ENCODE measurements at regions not wholly inside any gene's neighbourhood (a gene's known extent, or its start where the extent isn't known, plus 50 kb on each side); places are given as distances from the start of the nearest gene placed in this dataset.

DNA sequence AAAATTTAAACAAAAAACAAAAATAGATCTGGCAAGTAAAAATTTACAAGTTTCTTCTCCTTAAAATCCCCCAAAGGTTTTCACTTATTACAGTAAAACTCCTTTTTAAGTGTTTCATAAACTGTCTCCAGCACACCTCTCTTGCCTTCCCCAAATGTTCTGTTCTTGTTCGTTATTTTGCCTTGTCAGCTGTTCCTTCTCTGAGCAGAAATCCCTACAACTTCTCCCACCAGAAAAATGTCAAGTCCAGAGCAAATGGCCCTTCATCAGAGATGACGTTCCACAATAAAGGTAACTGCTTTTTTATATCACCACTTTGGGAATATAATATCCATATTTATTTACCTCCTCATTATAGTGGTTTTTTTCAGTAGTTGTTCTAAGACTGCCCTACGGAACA is 432.1 kb downstream of the ADAM29 start:
- TF ChIP-seq, protein P1, sequence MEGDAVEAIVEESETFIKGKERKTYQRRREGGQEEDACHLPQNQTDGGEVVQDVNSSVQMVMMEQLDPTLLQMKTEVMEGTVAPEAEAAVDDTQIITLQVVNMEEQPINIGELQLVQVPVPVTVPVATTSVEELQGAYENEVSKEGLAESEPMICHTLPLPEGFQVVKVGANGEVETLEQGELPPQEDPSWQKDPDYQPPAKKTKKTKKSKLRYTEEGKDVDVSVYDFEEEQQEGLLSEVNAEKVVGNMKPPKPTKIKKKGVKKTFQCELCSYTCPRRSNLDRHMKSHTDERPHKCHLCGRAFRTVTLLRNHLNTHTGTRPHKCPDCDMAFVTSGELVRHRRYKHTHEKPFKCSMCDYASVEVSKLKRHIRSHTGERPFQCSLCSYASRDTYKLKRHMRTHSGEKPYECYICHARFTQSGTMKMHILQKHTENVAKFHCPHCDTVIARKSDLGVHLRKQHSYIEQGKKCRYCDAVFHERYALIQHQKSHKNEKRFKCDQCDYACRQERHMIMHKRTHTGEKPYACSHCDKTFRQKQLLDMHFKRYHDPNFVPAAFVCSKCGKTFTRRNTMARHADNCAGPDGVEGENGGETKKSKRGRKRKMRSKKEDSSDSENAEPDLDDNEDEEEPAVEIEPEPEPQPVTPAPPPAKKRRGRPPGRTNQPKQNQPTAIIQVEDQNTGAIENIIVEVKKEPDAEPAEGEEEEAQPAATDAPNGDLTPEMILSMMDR (conservative IDR thresholded peaks at IDR 0.05; ENCODE audit: low read depth, low read length) = no peak
- H3K4me3 ChIP-seq (ENCODE audit: low read length) = no peak overlapping the region
- no peak for DNase-seq (ENCODE audit: low read depth)

DNA sequence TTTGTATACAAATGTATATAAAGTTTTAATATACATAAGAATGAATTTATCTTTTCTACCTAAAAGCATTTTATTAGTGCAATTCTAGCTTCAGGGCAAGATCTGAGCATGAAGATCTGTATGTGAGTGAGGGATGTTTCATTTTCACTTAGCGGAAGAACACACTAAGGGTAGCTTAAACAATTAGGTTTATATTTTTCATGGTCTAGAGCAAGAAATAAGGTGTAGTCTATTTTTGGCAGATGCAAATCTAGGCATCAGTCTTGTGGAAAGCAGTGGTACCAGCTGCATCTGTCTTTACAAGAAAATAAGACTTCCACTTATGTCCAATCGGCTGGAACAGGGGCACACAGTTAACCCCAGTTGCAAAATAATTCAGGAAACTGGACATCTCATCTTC is 433.3 kb downstream of the ADAM29 start:
- TF ChIP-seq, protein P1 (conservative IDR thresholded peaks at IDR 0.05; ENCODE audit: low read depth, low read length) = no peak
- no peak for DNase-seq (ENCODE audit: low read depth)
- no peak overlapping the region for H3K4me3 ChIP-seq (ENCODE audit: low read length)

DNA sequence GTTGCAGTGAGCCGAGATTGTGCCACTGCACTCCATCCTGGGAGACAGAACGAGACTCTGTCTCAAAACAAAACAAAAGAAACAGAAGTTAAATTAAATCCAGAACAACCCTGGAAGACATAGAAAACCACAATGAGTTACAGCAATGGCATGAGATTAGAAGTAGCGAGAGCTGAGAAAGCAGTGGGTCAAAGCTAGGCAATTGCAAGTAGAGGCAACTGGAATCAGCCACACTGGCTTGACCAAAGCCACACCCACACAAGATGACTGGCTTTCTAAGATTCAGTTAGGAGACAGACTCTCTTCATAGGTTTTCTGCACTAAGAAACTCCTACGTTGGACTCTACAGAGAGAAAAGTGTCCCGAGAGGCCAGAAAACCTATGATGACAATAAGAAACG is 443.0 kb downstream of the GPM6A start:
- DNase-seq (ENCODE audit: low read depth) = no peak
- H3K4me3 ChIP-seq (ENCODE audit: low read length) = no peak overlapping the region
- TF ChIP-seq, protein P1 (conservative IDR thresholded peaks at IDR 0.05; ENCODE audit: low read depth, low read length) = no peak

DNA sequence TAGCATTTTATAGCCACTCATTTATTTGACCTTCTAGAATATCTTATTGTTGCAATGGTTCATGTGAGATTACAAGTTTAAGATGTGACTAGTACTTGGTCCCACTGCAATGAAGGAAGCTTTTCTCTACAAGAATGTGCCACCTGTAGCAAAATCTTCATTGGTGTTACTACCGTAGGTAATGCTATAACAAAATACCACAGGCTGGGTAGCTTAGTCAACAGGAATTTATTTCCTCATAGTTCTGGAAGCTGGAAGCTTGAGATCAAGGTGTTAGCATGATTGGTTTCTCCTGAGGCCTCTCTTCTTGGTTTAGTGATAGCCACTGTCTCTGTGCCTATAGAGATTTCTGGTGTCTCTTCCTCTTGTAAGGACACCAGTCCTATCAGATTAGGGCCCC is 441.0 kb downstream of the GPM6A start:
- TF ChIP-seq, protein P1 (conservative IDR thresholded peaks at IDR 0.05; ENCODE audit: low read depth, low read length) = no peak
- H3K4me3 ChIP-seq (ENCODE audit: low read length) = no peak overlapping the region
- DNase-seq (ENCODE audit: low read depth) = no peak

DNA sequence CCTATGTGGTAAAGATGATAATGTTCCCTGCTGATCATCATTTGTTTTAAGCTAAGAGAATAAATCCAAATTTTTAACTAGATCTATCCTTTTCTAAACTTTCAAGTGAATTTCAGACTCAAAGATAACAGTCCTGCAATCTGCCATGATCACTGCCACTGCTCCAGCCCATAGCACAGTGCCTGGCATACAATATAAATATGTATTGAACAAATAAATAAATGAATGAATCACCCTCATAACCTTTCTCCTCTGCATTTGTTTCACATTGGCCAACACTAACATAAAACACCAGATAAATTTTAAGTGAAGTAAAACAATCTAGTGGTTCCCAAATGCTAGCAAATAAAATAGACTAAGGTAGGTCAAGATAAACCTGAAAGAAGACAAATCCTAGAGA is 439.0 kb downstream of the GPM6A start:
- no peak for DNase-seq (ENCODE audit: low read depth)

DNA sequence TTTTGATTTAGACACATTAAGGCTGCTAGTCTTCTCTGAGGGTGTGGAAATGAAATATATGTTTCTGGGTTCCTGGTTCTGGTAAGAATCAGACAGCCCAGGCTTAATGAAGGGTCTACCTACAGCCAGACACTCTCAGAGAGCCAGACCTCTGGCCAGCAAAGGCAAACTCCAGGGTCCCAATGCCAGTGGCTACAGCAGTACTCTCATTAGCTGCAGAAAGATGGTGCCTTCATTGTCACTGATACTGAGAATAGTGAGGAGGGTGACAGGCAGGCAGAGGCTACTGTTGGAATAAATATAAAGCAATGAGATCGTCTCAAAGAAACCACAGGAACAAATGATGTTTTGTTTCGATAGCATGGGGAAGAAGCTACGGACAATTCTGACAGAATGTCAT is 437.6 kb downstream of the GPM6A start:
- no peak for DNase-seq (ENCODE audit: low read depth)
- TF ChIP-seq, protein P1 (conservative IDR thresholded peaks at IDR 0.05; ENCODE audit: low read depth, low read length) = no peak
- no peak overlapping the region for H3K4me3 ChIP-seq (ENCODE audit: low read length)

More for the DNA sequence above, 439.0 kb downstream of the GPM6A start:
- H3K4me3 ChIP-seq (ENCODE audit: low read length) = no peak overlapping the region
- TF ChIP-seq, protein P1 (conservative IDR thresholded peaks at IDR 0.05; ENCODE audit: low read depth, low read length) = no peak

DNA sequence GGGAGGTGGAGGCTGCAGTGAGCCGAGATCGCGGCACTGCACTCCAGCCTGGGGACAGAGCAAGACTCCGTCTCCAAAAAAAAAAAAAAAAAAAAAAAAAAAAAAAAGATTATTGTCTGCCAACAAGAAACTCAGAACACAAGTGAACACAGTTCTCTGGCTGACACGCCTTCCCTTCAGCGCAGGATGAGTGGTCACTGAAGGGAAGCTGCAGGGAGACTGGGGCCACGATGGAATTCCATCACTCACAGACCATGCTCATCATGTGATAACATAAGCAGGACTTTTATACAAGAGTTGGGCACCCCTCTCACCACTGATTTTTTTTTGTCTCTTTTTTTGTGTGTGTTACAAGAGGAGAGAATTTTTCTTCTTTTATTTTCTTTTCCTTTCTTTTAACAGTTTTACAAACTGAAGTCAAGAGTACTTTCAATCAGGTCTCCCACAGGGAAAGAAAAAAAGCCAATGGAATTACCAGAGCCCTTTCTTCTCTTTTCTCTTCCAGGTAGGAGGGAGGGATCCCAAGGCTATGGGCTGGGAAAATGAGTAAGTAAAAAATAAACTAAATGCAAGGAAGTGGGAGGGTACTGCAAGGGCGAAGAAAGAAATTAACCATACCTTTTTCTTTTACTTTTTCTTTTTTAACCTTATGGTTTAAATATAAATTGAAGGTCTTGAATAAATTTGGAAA is 435.6 kb downstream of the GPM6A start:
- no peak overlapping the region for H3K4me3 ChIP-seq (ENCODE audit: low read length)
- no peak for DNase-seq (ENCODE audit: low read depth)
- TF ChIP-seq, protein P1 (conservative IDR thresholded peaks at IDR 0.05; ENCODE audit: low read depth, low read length) = no peak

All from retinal pigment epithelial cell (primary cell).